ENCODE measurements at regions not wholly inside any gene's neighbourhood (a gene's known extent, or its start where the extent isn't known, plus 50 kb on each side); places are given as distances from the start of the nearest gene placed in this dataset.

DNA sequence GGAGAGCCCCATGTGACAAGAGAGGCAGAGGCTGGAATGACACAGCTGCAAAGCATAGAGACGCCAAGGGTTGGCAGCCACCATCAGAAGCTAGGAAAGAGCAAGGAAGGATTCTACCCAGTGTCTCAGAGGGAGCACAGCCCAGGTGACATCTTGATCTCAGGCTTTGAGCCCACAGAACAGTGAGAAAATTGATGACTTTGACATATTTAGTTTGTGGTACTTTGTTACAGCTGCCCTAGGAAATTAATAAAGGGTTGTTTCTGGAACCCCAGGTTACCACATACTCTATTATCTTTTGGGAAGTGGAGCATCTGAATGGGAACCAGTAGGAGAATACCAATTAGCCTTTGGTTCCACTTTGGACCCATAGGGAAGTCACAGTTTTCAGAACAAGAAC is 231.7 kb downstream of the ZNF621 start (continued):
- TF ChIP-seq CHD7 (IDR thresholded peaks at IDR 0.05; ENCODE audit: insufficient replicate concordance, low read length) (no peak), NANOG (IDR thresholded peaks at IDR 0.05; ENCODE audit: insufficient read depth, low read depth, low read length, poor library complexity, severe bottlenecking) (no peak), SP1 (IDR thresholded peaks at IDR 0.05; ENCODE audit: low read depth, low read length) (no peak), CREB1 (IDR thresholded peaks at IDR 0.05) (no peak)
- TF ChIP-seq, protein P1, sequence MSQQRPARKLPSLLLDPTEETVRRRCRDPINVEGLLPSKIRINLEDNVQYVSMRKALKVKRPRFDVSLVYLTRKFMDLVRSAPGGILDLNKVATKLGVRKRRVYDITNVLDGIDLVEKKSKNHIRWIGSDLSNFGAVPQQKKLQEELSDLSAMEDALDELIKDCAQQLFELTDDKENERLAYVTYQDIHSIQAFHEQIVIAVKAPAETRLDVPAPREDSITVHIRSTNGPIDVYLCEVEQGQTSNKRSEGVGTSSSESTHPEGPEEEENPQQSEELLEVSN (IDR thresholded peaks at IDR 0.05) = no peak
